Right lobe of liver (tissue), 4 donors: ENCODE measurements at regions not wholly inside any gene's neighbourhood (a gene's known extent, or its start where the extent isn't known, plus 50 kb on each side); places are given as distances from the start of the nearest gene placed in this dataset.
"Not testable (repeated sequence)": the region's sequence is repeated elsewhere in the genome, so short reads cannot be mapped to it uniquely, and the experiment has no call there.

ENCODE experiments used
- CTCF ChIP-seq, 4 donors: fragments of 200-600 bp in 3 of 4; fragments of 450-650 bp in 1 of 4; IDR thresholded peaks; one replicate each; pipeline versions ENCODE4 v1.5.1 to v1.8.0; 2016 to 2022; ENCODE audit warnings: antibody characterized with exemption in 4 of 4, mild to moderate bottlenecking in 2 of 4
- POLR2A ChIP-seq: fragments of 450-650 bp; IDR thresholded peaks from one replicate; pipeline ENCODE4 v1.6.1; 2017; ENCODE audit warnings: antibody characterized with exemption, mild to moderate bottlenecking
- donor health status: DM: no; HTN: no; CAD: no.
- donor health status: DM: no; HTN: no; CAD: no.
- donor health status: DM: no; HTN: yes; CAD: no.

GRCh38 chr5:1575991-1576714 lies 52.4 kb upstream of the LPCAT1 start:
- not testable (repeated sequence) for TF ChIP-seq CTCF (IDR thresholded peaks at IDR 0.05); POLR2A
